T follicular helper cell (primary cell): ENCODE measurements at regions not wholly inside any gene's neighbourhood (a gene's known extent, or its start where the extent isn't known, plus 50 kb on each side); places are given as distances from the start of the nearest gene placed in this dataset.
"Not testable (repeated sequence)": the region's sequence is repeated elsewhere in the genome, so short reads cannot be mapped to it uniquely, and the experiment has no call there.

Experiments used
- DNase-seq: peaks from one replicate; pipeline ENCODE4 v3.0.0-alpha.2; 2020; ENCODE audit warnings: low read depth

- no peak for DNase-seq
Observed at GRCh38 chr2:133624551-133624950, 56.3 kb upstream of the NCKAP5 start.

DNA sequence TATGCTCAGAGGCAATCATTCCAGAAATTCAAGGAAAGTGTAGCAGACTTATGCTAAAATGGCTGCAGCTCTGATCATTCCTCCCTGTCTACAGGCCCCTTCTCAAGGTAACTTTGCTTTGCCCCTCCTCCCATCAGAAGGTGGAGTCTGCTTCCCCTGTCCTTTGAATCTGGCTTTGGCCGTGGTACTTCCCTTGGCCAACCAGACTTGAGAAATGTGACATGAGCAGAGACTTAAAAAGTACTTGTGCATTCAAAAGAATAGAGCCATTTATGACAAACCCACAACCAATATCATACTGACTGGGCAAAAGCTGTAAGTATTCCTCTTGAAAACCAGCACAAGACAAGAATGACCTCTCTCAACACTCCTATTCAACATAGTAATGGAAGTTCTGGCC lies 59.5 kb upstream of the NCKAP5 start:
- DNase-seq = no peak

- no peak for DNase-seq
Observed at GRCh38 chr2:133633309-133633708, 65.0 kb upstream of the NCKAP5 start.

- no peak for DNase-seq
Observed at GRCh38 chr2:133633881-133634409, 65.7 kb upstream of the NCKAP5 start.

DNA sequence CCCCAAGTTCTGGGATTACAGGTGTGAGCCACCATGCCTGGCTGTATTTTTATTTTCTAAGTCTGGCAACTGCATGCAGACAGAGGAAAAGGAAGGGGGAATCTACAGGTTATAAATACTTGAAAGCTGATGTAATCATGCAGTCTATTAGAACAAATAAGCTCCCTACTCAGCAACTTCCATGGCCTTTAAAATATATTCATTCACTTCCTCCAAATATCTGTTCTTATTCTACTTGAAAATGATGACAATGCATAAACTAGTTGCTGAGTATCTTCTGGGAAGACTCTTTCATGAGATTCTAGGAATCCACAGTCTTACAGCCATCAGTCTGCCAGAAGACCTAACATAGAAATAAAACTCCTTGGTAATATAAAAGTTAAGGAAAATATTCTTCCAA lies 66.9 kb upstream of the NCKAP5 start:
- no peak for DNase-seq

DNA sequence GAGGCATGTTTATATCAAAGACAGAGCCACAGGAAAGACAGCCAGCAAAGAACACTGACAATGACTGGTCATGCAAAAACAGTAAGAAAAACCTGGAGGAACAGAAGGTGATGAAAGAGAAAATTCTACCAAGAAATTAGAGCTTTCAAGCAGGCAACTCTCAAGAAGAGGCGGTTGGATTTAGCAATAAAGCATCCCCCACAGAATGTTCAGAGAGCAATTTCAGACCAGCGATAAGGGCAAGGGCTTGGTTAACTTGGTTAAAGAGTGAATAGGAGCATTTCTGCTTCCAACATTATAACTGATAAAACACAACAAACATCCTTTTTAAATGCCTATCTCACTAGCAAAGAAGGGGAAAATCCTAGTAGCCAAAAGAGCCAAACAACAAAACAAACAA lies 68.0 kb upstream of the NCKAP5 start:
- DNase-seq = no peak

DNA sequence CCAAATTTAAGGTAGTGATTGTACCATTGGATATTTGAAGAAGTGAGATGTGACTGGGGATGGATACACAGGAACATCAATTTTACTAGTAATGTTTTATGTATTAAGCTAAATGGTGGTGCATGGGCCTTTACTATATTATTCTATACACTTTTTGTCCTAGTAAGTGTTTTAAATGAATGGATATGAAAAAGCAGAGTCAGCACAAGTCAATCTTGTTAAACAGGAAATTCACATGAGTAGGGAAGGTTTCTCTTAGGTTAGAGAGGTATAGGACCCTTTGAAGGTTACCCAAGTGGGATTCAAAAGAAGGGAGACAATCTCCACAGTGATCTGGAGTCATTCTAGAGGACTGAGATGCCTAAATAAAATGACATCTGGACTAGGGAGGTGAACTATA lies 71.8 kb upstream of the NCKAP5 start:
- no peak for DNase-seq

DNA sequence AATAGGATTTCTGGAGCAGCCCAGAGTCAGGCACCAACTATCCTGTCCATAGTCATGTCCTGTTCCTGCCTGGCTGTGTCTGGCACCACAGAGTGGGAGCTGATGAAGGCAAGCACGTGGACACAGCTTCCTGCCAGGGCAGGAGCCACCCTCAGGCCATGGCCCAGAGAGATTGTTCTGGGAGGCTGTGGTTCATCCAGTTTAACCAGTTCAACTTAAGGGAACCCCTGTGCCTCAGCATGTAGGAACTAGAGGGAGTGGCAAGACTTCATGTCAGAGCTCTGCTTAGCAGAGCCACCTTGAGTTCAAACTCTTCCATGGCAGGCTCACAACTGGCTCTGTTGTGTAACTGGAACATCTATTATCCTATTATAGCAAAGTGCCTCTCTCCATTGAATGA lies 73.2 kb upstream of the NCKAP5 start:
- DNase-seq = no peak

GRCh38 chr2:133641942-133642725 lies 73.9 kb upstream of the NCKAP5 start:
- no peak for DNase-seq

DNA sequence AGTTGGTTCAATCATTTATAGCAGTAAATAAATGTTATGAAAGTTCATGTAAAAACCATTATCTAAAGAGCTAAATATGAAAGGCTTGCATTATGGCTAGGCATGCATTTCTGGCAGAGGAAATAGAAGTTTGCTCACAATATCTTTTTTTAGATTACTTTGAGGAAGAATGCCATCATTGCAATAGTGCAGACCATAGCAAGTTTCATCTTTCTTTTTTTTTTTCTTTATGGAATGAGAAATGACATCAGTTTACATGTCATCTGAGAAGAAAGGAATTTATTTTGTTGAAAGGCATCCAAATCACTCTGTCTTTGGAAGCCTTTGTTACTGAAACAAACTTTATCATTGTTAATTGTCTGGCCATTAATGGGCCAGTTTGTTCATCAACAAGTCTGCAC lies 74.5 kb upstream of the NCKAP5 start:
- no peak for DNase-seq

- DNase-seq = no peak
Observed at GRCh38 chr2:133643863-133644262, 75.6 kb upstream of the NCKAP5 start.

GRCh38 chr2:133644846-133645245 lies 76.6 kb upstream of the NCKAP5 start:
- no peak for DNase-seq

- not testable (repeated sequence) for DNase-seq
Observed at GRCh38 chr2:133647386-133647785, 79.1 kb upstream of the NCKAP5 start.

- DNase-seq = no peak
Observed at GRCh38 chr2:133651861-133652260, 83.6 kb upstream of the NCKAP5 start.

DNA sequence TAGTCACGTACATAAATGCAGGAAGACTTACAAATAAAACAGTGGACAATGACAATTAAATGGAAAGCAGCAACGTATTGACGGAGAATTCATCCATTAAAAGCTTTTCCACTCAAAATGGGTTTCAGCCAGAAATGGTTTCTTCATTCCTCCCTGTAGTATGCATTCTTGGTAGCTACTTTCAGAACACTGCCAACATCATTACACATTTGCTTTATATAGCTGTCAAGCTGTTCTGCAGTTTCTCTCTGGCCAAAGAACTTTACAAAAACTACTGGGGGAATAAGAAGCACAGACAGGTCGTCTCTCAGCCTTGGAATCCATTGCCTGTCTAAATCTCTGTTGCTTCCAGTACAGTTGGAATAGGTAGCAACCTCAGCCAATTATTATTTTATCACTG lies 84.1 kb upstream of the NCKAP5 start:
- DNase-seq = no peak

GRCh38 chr2:133653056-133653455 lies 84.8 kb upstream of the NCKAP5 start:
- DNase-seq = no peak

DNA sequence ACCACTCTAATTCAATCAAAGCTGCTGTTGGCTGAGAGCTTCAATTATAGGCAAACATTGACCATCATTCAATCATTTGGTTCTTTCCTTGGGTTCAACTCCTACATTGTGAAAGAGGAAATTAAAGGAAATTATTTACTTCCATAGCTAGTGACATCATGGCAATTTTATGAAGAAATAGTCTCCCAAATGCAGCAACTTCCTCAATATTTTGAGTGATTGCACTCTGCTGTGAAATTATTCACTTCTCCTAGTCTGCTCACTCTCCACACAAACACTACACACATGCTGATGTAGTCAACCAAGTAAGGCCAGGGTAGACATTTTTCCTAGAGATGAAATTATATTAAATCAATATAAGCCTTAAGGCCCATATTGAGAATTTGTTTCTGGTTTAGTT lies 86.7 kb upstream of the NCKAP5 start:
- no peak for DNase-seq

- DNase-seq = no peak
Observed at GRCh38 chr2:133655610-133656009, 87.3 kb upstream of the NCKAP5 start.

GRCh38 chr2:133657591-133657990 lies 89.3 kb upstream of the NCKAP5 start:
- no peak for DNase-seq

DNA sequence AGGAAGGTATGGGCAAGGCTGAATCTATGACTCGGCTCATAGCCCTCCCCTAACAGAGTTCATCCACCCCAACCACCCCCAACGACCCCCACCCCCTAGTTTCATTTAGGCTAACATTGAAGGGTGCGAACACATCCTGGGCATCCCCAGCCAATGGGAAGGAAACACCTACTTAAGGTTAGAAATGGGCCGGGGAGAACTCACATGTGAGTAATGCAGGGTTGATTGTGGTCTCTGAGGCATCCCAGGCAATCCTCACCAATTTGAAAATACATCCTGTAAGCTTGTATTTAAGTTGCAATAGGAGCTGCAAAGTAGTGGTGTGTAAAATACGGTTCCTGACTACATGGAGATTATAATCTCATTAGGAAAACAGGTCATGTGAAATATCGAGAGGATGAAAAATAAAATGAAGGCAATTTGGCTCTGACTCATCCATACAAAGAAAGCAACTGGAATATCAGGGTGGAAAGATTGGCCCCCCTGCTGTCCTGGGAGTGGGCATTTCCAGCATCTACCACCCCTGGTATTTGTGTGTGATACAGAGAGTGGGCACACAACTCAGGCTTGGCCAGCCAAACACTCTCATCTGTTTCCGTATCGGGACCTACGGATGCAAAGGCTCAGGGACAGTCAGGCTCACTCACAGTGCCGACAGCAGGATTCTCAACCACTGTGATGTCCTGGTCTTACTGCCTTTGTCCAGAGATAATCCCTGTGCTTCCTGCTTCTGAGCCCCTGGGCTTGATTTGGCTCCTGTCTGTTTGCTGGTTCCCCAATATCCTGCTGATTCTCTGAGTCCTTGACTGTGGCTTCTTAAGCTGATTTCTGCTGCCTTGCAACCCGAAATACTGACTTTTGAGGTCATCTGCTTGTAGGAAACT lies 90.0 kb upstream of the NCKAP5 start:
- DNase-seq = no peak

DNA sequence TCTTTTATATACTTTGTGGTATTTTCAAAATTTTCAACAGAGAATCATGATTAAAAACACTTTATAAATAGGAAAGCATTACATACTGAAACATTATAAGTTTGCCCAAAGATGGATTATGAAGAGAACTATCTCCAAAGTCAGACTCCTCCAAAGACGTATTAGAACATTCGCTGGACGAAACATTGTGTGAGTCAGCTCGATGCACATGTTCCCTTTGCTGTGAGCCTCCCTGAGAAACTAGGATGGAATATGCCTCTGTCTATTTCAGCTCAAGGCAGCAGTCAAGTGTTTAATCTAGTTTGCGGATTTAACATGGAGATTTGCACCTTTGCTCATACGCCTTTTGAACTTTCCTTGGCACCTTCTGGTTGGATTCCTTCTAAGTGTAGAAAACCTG lies 92.2 kb upstream of the NCKAP5 start:
- DNase-seq = no peak

DNA sequence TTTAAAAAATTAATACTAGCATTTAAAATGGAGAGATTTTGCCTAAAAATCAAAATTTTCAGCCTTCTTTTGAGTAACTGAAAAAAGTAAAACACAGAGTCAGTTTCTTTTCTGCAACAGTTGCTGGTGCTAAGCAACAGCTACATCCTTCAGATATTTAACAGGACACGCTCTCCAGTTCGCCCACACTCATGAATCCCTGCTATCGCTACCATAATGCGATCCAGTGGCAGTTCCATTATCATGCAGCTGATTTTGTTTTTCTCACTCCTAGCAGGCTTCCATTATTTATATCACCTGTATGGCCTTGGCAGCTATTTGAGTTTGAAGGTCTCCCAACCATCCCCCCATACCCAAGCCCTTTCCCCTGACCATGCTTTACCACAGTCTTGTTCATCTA lies 93.1 kb upstream of the NCKAP5 start:
- DNase-seq = no peak

GRCh38 chr2:133666621-133667020 lies 98.4 kb upstream of the NCKAP5 start:
- DNase-seq = no peak
